GM12891 (cell line): ENCODE measurements at regions not wholly inside any gene's neighbourhood (a gene's known extent, or its start where the extent isn't known, plus 50 kb on each side); places are given as distances from the start of the nearest gene placed in this dataset.

ENCODE experiments used
- DNase-seq: peaks from one replicate; pipeline ENCODE4 v3.0.0; 2011; ENCODE audit warnings: low spot score; ENCODE audit not compliant: insufficient read length
- FAIRE-seq: peaks from 2 replicates; lab custom pipeline; 2011; peaks lifted over from hg19 to GRCh38; lab: Jason Lieb, UNC
- PAX5 ChIP-seq: IDR thresholded peaks from 2 replicates; pipeline ENCODE4 v1.6.1; 2011; ENCODE audit warnings: low read length, moderate library complexity, mild to moderate bottlenecking; ENCODE audit not compliant: insufficient read depth, severe bottlenecking
- POLR2A ChIP-seq: IDR thresholded peaks from 2 replicates; pipeline ENCODE4 v1.6.1; 2011; ENCODE audit warnings: low read depth, low read length, control low read depth
- POLR2AphosphoS5 ChIP-seq: IDR thresholded peaks from 2 replicates; pipeline ENCODE4 v1.6.1; 2011; ENCODE audit warnings: low read depth, low read length, control low read depth
- POU2F2 ChIP-seq: IDR thresholded peaks from 2 replicates; pipeline ENCODE4 v1.6.1; 2011; ENCODE audit warnings: low read depth, mild to moderate bottlenecking, control low read depth, low read length, moderate library complexity
- SPI1 ChIP-seq: IDR thresholded peaks from 2 replicates; pipeline ENCODE4 v1.6.1; 2011; ENCODE audit warnings: low read depth, low read length, control low read depth
- TAF1 ChIP-seq: IDR thresholded peaks from 2 replicates; pipeline ENCODE4 v1.6.1; 2011; ENCODE audit warnings: low read depth, low read length, control low read depth

- FAIRE-seq (no peak), DNase-seq (no peak)
- no peak for TF ChIP-seq POLR2AphosphoS5
- TF ChIP-seq SPI1: no peak
Measured at GRCh38 chr12:132402831-132403416, 73.5 kb upstream of the GALNT9 start.

- DNase-seq (no peak), FAIRE-seq (no peak)
- TF ChIP-seq POLR2A (no peak), POU2F2 (no peak), TAF1 (no peak), PAX5 (no peak), SPI1 (no peak), POLR2AphosphoS5 (no peak)
Measured at GRCh38 chr12:132401982-132402381, 72.6 kb upstream of the GALNT9 start.

- DNase-seq (no peak), FAIRE-seq (no peak)
- TF ChIP-seq PAX5 (no peak), POLR2AphosphoS5 (no peak), POU2F2 (no peak), POLR2A (no peak), TAF1 (no peak)
Measured at GRCh38 chr12:132400011-132400641, 70.7 kb upstream of the GALNT9 start.

- FAIRE-seq (no peak), DNase-seq (no peak)
- TF ChIP-seq TAF1: no peak
- TF ChIP-seq POLR2A: no peak
- no peak for TF ChIP-seq POU2F2
- no peak for TF ChIP-seq POLR2AphosphoS5
Measured at GRCh38 chr12:132399092-132400010, 70.0 kb upstream of the GALNT9 start.

GRCh38 chr12:132398386-132398991, 69.1 kb upstream of the GALNT9 start:
- DNase-seq (no peak), FAIRE-seq (no peak)
- no peak for TF ChIP-seq SPI1
- TF ChIP-seq TAF1: no peak
- TF ChIP-seq POU2F2: no peak
- no peak for TF ChIP-seq POLR2A
- TF ChIP-seq PAX5: no peak
- TF ChIP-seq POLR2AphosphoS5: no peak

GRCh38 chr12:132397934-132398385, 68.6 kb upstream of the GALNT9 start:
- DNase-seq: no peak
- FAIRE-seq: no peak
- TF ChIP-seq POU2F2: no peak
- no peak for TF ChIP-seq SPI1
- TF ChIP-seq TAF1: no peak
- TF ChIP-seq PAX5: no peak
- TF ChIP-seq POLR2AphosphoS5: no peak
- no peak for TF ChIP-seq POLR2A

GRCh38 chr12:132397152-132397933, 68.0 kb upstream of the GALNT9 start:
- FAIRE-seq (no peak), DNase-seq (no peak)
- TF ChIP-seq TAF1: no peak
- no peak for TF ChIP-seq POLR2A
- no peak for TF ChIP-seq PAX5
- TF ChIP-seq POU2F2: no peak
- no peak for TF ChIP-seq SPI1
- TF ChIP-seq POLR2AphosphoS5: no peak

- no peak for TF ChIP-seq POLR2AphosphoS5
- TF ChIP-seq SPI1: no peak
- no peak for TF ChIP-seq PAX5
- TF ChIP-seq POU2F2: no peak
- no peak for FAIRE-seq
- no peak for DNase-seq
Measured at GRCh38 chr12:132396657-132397056, 67.3 kb upstream of the GALNT9 start.

GRCh38 chr12:132395908-132396305, 66.5 kb upstream of the GALNT9 start:
- FAIRE-seq: no peak
- TF ChIP-seq POLR2AphosphoS5 (no peak), SPI1 (no peak), PAX5 (no peak), POLR2A (no peak), POU2F2 (no peak), TAF1 (no peak)
- DNase-seq: no peak
